ENCODE measurements at regions not wholly inside any gene's neighbourhood (a gene's known extent, or its start where the extent isn't known, plus 50 kb on each side); places are given as distances from the start of the nearest gene placed in this dataset.

DNA sequence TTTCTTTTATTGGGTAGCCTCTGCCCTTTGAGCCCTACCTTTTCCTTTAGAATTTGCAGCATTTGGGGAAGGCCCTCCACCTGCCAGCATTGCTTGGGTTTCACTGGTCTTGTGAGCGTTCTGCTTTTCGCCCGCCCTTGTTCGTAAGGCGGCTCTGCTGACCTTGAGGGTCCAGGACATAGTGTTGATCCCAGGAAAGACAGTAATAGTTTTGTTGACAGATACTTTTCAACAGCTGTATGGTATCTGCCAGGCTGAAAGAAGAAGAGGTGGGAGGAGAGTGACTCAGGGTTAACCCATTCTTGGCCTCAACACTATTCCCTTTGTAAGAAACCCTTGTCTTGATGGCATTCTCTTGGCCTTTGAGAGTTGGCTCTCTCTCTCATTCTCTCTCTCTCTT lies 113.4 kb upstream of the SPAG17 start:
- no peaks in the 10 kb centered on the region for H3K9me2 ChIP-seq (ENCODE audit: insufficient read depth, low read length)
- H3K4me1 ChIP-seq (ENCODE audit: insufficient read depth, low read length, poor library complexity, severe bottlenecking), result no peaks in the 10 kb centered on the region
- H3K36me3 ChIP-seq (ENCODE audit: insufficient read depth, low read length), result no peaks in the 10 kb centered on the region
- intact Hi-C loops (cut with micrococcal nuclease; ENCODE audit: unreplicated experiment), result no loop called here
- no peaks in the 10 kb centered on the region for H3K79me2 ChIP-seq (ENCODE audit: insufficient read depth, low read depth, low read length)
- POLR2A ChIA-PET, result no interaction called here
- no TSS peak for BruUV-seq (replicated peaks)
- CTCF ChIA-PET (ENCODE audit: unreplicated experiment), result no interaction called here
- no peaks in the 10 kb centered on the region for H3K9me3 ChIP-seq (ENCODE audit: low read length)
- H3K4me3 ChIP-seq (ENCODE audit: low read depth, low read length, poor library complexity, severe bottlenecking), result no peak overlapping the region
- no peak overlapping the region for H3K27ac ChIP-seq (ENCODE audit: low read depth, low read length, poor library complexity, severe bottlenecking)
- DNase-seq (ENCODE audit: low spot score), result no peak
- H3K4me2 ChIP-seq (ENCODE audit: low read length), result no peak overlapping the region
- H2AFZ ChIP-seq (ENCODE audit: low read length), result no peak overlapping the region
- H4K20me1 ChIP-seq (ENCODE audit: insufficient read depth, low read length), result no peaks in the 10 kb centered on the region
- TF ChIP-seq, protein P1, sequence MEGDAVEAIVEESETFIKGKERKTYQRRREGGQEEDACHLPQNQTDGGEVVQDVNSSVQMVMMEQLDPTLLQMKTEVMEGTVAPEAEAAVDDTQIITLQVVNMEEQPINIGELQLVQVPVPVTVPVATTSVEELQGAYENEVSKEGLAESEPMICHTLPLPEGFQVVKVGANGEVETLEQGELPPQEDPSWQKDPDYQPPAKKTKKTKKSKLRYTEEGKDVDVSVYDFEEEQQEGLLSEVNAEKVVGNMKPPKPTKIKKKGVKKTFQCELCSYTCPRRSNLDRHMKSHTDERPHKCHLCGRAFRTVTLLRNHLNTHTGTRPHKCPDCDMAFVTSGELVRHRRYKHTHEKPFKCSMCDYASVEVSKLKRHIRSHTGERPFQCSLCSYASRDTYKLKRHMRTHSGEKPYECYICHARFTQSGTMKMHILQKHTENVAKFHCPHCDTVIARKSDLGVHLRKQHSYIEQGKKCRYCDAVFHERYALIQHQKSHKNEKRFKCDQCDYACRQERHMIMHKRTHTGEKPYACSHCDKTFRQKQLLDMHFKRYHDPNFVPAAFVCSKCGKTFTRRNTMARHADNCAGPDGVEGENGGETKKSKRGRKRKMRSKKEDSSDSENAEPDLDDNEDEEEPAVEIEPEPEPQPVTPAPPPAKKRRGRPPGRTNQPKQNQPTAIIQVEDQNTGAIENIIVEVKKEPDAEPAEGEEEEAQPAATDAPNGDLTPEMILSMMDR (conservative IDR thresholded peaks at IDR 0.05; ENCODE audit: low read length), result no peak
- no peak for TF ChIP-seq EZH2phosphoT487 (IDR thresholded peaks at IDR 0.05; ENCODE audit: borderline replicate concordance, low read depth, low read length)

DNA sequence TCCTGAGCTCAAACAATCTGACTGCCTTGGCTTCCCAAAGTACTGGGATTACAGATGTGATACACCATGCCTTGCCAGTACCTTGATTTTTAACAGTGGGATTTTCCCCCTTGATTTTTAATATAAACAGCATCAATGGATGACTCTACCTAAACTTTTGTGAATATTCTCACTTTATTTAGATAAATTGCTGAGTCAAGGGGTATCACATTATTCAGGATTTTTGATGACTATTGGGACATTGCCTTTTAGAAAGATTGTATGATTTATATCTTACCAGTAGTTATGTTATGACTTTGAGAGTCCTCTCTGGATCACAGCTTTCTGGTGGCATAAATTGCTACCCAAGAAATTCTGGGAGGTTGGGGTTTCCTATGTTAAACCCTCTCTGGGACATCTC lies 112.5 kb upstream of the SPAG17 start:
- DNase-seq (ENCODE audit: low spot score), result no peak

DNA sequence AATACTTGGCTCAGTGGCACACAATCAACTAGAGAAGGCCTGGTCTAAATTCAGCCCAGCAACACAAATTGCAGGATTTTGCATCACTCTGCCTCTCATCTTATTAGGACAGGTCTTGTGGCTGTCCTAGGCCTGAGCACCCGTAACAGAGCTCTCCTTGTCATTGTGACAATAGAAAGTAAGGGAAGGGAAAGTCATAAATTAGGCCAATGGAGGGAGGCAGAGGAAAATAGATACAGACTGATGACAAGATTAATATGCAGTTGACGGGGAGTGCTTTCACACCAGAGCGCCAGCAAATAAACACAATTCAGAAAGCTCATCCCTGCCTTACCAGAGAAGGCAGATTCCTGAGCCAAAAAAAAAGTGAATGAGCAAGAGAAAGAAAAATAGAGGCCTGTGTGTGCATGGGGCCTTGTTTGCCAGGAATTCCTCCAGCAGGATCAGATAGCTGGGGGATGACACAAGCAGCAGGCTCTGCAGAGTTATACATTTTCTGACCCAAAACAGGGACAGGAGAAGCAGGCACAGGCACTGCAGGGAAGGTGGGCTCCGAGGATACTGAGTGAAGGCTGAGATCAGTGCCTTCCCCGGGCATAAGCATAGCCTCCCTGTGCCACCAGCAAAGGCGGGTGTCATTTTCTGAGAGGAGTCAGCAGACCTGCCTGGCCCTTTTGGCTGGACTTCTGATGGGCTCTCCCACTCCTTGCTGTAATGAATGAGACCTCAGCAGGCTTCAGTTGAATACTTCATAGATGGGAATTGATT lies 110.0 kb upstream of the SPAG17 start:
- Histone ChIP-seq H3K4me2 (ENCODE audit: low read length) (no peak overlapping the region), H4K20me1 (ENCODE audit: insufficient read depth, low read length) (no peaks in the 10 kb centered on the region), H3K4me3 (ENCODE audit: low read depth, low read length, poor library complexity, severe bottlenecking) (no peak overlapping the region), H3K79me2 (ENCODE audit: insufficient read depth, low read depth, low read length) (no peaks in the 10 kb centered on the region), H3K9me2 (ENCODE audit: insufficient read depth, low read length) (no peaks in the 10 kb centered on the region), H3K9me3 (ENCODE audit: low read length) (no peaks in the 10 kb centered on the region), H3K4me1 (ENCODE audit: insufficient read depth, low read length, poor library complexity, severe bottlenecking) (no peaks in the 10 kb centered on the region), H2AFZ (ENCODE audit: low read length) (no peak overlapping the region), H3K27ac (ENCODE audit: low read depth, low read length, poor library complexity, severe bottlenecking) (no peak overlapping the region), H3K36me3 (ENCODE audit: insufficient read depth, low read length) (no peaks in the 10 kb centered on the region)
- intact Hi-C loops (cut with micrococcal nuclease; ENCODE audit: unreplicated experiment), result no loop called here
- BruUV-seq (replicated peaks), result no TSS peak
- ChIA-PET CTCF (ENCODE audit: unreplicated experiment) (no interaction called here), POLR2A (no interaction called here)
- TF ChIP-seq, protein P1 (conservative IDR thresholded peaks at IDR 0.05; ENCODE audit: low read length), result no peak
- TF ChIP-seq EZH2phosphoT487 (IDR thresholded peaks at IDR 0.05; ENCODE audit: borderline replicate concordance, low read depth, low read length), result no peak
- no peak for DNase-seq (ENCODE audit: low spot score)

More for the DNA sequence above, 112.5 kb upstream of the SPAG17 start:
- no peaks in the 10 kb centered on the region for H3K36me3 ChIP-seq (ENCODE audit: insufficient read depth, low read length)
- no peaks in the 10 kb centered on the region for H3K4me1 ChIP-seq (ENCODE audit: insufficient read depth, low read length, poor library complexity, severe bottlenecking)
- H4K20me1 ChIP-seq (ENCODE audit: insufficient read depth, low read length), result no peaks in the 10 kb centered on the region
- no peak overlapping the region for H3K4me3 ChIP-seq (ENCODE audit: low read depth, low read length, poor library complexity, severe bottlenecking)
- ChIA-PET POLR2A (no interaction called here), CTCF (ENCODE audit: unreplicated experiment) (no interaction called here)
- no peak overlapping the region for H3K4me2 ChIP-seq (ENCODE audit: low read length)
- H3K9me3 ChIP-seq (ENCODE audit: low read length), result no peaks in the 10 kb centered on the region
- no peak overlapping the region for H2AFZ ChIP-seq (ENCODE audit: low read length)
- TF ChIP-seq, protein P1 (conservative IDR thresholded peaks at IDR 0.05; ENCODE audit: low read length), result no peak
- TF ChIP-seq EZH2phosphoT487 (IDR thresholded peaks at IDR 0.05; ENCODE audit: borderline replicate concordance, low read depth, low read length), result no peak
- H3K79me2 ChIP-seq (ENCODE audit: insufficient read depth, low read depth, low read length), result no peaks in the 10 kb centered on the region
- intact Hi-C loops (cut with micrococcal nuclease; ENCODE audit: unreplicated experiment), result no loop called here
- H3K9me2 ChIP-seq (ENCODE audit: insufficient read depth, low read length), result no peaks in the 10 kb centered on the region
- H3K27ac ChIP-seq (ENCODE audit: low read depth, low read length, poor library complexity, severe bottlenecking), result no peak overlapping the region
- no TSS peak for BruUV-seq (replicated peaks)

Measured in OCI-LY7 (cell line).